OCI-LY7 (cell line): ENCODE measurements at regions not wholly inside any gene's neighbourhood (a gene's known extent, or its start where the extent isn't known, plus 50 kb on each side); places are given as distances from the start of the nearest gene placed in this dataset.

Source experiments
- BruUV-seq: library from RNA; stranded (reverse); fragments of 400-500 nt; replicated peaks from 2 replicates; lab custom pipeline; 2021; lab: Mats Ljungman, UMichigan
- CTCF ChIA-PET: fragments of 300-600 bp; sonication (Branson Sonifier 250); formaldehyde crosslinking; loops from one replicate; lab custom pipeline; 2022; ENCODE audit warnings: antibody characterized with exemption; ENCODE audit not compliant: unreplicated experiment; lab: Charles Lee
- POLR2A ChIA-PET: fragments of 300-600 bp; sonication (Branson Sonifier 250); formaldehyde crosslinking; loops from one replicate; lab custom pipeline; 2022; ENCODE audit warnings: antibody characterized with exemption; lab: Charles Lee
- DNase-seq: peaks from one replicate; pipeline ENCODE4 v3.0.0-alpha.2; 2015; ENCODE audit warnings: low spot score
- H2AFZ ChIP-seq: fragments of 200-600 bp; sonication (generic), shearing (Covaris generic); 2 replicates; pipeline ENCODE4 v1.6.1; 2014; ENCODE audit warnings: mild to moderate bottlenecking, antibody characterized with exemption, low read length, moderate library complexity
- H3K27ac ChIP-seq: fragments of 200-600 bp; sonication (generic); 2 replicates; pipeline ENCODE4 v1.5.1; 2014; ENCODE audit warnings: mixed run types, low read depth, mild to moderate bottlenecking, moderate library complexity, low read length, inconsistent platforms; ENCODE audit not compliant: poor library complexity, severe bottlenecking
- H3K36me3 ChIP-seq: fragments of 200-600 bp; sonication (generic); 2 replicates; pipeline ENCODE4 v1.6.1; 2014; ENCODE audit warnings: mild to moderate bottlenecking, antibody characterized with exemption, low read length, moderate library complexity, mixed read lengths; ENCODE audit not compliant: insufficient read depth
- H3K4me1 ChIP-seq: fragments of 200-600 bp; sonication (generic); 2 replicates; pipeline ENCODE4 v1.5.1; 2014; ENCODE audit warnings: mild to moderate bottlenecking, low read length; ENCODE audit not compliant: insufficient read depth, poor library complexity, severe bottlenecking
- H3K4me2 ChIP-seq: fragments of 200-600 bp; sonication (generic); 2 replicates; pipeline ENCODE4 v1.6.1; 2014; ENCODE audit warnings: mild to moderate bottlenecking, low read length
- H3K4me3 ChIP-seq: fragments of 200-600 bp; sonication (generic); 2 replicates; pipeline ENCODE4 v1.5.1; 2014; ENCODE audit warnings: mild to moderate bottlenecking, low read depth, low read length; ENCODE audit not compliant: poor library complexity, severe bottlenecking
- H3K79me2 ChIP-seq: fragments of 200-600 bp; sonication (generic); 2 replicates; pipeline ENCODE4 v1.6.1; 2016; ENCODE audit warnings: low read depth, mild to moderate bottlenecking, low read length, moderate library complexity, mixed read lengths; ENCODE audit not compliant: insufficient read depth
- H3K9me2 ChIP-seq: fragments of 200-600 bp; sonication (generic); 2 replicates; pipeline ENCODE4 v1.6.1; 2016; ENCODE audit warnings: mild to moderate bottlenecking, low read length, mixed read lengths; ENCODE audit not compliant: insufficient read depth
- H3K9me3 ChIP-seq: fragments of 200-600 bp; sonication (generic); 2 replicates; pipeline ENCODE4 v1.6.1; 2014; ENCODE audit warnings: mild to moderate bottlenecking, mixed run types, low read length, mixed read lengths
- H4K20me1 ChIP-seq: fragments of 200-600 bp; sonication (generic); 2 replicates; pipeline ENCODE4 v1.6.1; 2014; ENCODE audit warnings: mild to moderate bottlenecking, antibody characterized with exemption, low read length, moderate library complexity, mixed read lengths; ENCODE audit not compliant: insufficient read depth
- EZH2phosphoT487 ChIP-seq: fragments of 200-600 bp; sonication (generic); IDR thresholded peaks from 2 replicates; pipeline ENCODE4 v1.6.1; 2018; ENCODE audit warnings: low read depth, borderline replicate concordance, mild to moderate bottlenecking, mixed run types, antibody characterized with exemption, low read length, moderate library complexity, mixed read lengths
- intact Hi-C: fragments of 100-400 bp; cut with micrococcal nuclease; formaldehyde crosslinking; loops from one replicate; pipeline ENCODE4 v1.10.0; 2022; ENCODE audit not compliant: unreplicated experiment
- TF ChIP-seq, protein P1 (sequence below): fragments of 200-600 bp; sonication (generic); conservative IDR thresholded peaks from 2 replicates; pipeline ENCODE4 v1.5.1; 2014; ENCODE audit warnings: mild to moderate bottlenecking, antibody characterized with exemption, low read length, moderate library complexity, mixed read lengths

DNA sequence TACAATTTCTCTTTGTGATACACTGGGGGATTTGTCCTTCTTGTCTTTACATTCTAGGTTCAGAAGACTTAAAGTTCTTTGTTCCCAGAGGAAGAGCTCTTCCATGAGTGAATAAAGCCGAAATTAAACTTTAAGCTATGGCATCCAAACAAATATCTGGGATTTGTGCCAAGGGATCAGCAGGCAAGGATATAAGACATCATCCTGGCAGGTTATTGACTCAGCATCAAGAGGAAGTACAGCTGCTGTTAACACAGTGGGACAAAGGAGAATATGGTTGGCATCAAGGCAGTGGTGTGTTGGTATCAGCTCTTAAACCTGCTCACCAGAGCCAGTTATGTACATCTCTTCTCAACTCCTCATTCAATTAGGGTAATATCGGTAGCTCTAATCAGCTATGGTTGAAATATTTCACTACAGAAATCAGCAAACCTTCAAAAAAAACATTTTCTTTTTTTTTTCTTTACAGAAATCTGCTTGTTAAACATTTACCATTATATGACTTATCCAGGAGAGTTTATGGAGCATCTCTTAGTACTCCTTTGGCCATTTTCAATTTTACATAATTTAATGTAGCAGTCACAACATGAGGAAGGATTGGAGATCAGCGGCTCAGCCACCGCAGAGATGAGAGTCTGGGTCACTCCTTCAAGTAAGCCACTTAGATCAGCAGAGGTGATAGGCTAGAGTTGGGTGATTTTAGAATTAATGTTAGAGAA lies 1198.6 kb upstream of the EPHA6 start:
- H3K36me3 ChIP-seq: no peaks in the 10 kb centered on the region
- no peak overlapping the region for H2AFZ ChIP-seq
- no peaks in the 10 kb centered on the region for H3K9me3 ChIP-seq
- no peak overlapping the region for H3K4me3 ChIP-seq
- no peaks in the 10 kb centered on the region for H3K4me1 ChIP-seq
- intact Hi-C loops: no loop called here
- TF ChIP-seq, protein P1, sequence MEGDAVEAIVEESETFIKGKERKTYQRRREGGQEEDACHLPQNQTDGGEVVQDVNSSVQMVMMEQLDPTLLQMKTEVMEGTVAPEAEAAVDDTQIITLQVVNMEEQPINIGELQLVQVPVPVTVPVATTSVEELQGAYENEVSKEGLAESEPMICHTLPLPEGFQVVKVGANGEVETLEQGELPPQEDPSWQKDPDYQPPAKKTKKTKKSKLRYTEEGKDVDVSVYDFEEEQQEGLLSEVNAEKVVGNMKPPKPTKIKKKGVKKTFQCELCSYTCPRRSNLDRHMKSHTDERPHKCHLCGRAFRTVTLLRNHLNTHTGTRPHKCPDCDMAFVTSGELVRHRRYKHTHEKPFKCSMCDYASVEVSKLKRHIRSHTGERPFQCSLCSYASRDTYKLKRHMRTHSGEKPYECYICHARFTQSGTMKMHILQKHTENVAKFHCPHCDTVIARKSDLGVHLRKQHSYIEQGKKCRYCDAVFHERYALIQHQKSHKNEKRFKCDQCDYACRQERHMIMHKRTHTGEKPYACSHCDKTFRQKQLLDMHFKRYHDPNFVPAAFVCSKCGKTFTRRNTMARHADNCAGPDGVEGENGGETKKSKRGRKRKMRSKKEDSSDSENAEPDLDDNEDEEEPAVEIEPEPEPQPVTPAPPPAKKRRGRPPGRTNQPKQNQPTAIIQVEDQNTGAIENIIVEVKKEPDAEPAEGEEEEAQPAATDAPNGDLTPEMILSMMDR: no peak
- no peak for TF ChIP-seq EZH2phosphoT487
- H4K20me1 ChIP-seq: no peaks in the 10 kb centered on the region
- POLR2A ChIA-PET: interaction anchor here (0.6 kb wide), 1 partner anchor 18 kb away, joined by 3 read pairs; no protein-coding TSS in a partner anchor
- BruUV-seq: no TSS peak
- H3K79me2 ChIP-seq: no peaks in the 10 kb centered on the region
- H3K9me2 ChIP-seq: no peaks in the 10 kb centered on the region
- CTCF ChIA-PET: no interaction called here
- no peak overlapping the region for H3K27ac ChIP-seq
- DNase-seq: no peak
- H3K4me2 ChIP-seq: no peak overlapping the region

DNA sequence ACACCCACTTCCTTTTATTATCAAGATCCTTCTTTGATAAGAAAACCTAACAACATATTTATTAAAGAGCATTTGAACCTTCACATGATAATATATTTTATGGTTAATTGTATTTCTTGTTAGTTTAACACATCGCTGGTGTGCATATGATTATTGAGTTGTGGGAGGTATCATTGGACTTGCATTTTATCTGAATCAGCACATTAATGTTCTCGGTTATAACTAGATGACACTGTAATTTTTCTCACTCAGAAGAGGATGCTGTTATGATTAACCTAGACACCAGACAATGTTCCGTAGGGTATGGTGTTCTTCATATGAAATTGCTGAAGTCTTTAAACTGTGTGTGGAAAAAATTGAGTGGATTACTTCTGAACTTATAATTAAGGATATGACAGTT lies 1188.3 kb upstream of the EPHA6 start:
- ChIA-PET CTCF (no interaction called here), POLR2A (no interaction called here)
- H3K9me2 ChIP-seq: no peaks in the 10 kb centered on the region
- no peak for TF ChIP-seq EZH2phosphoT487
- TF ChIP-seq, protein P1: no peak
- H2AFZ ChIP-seq: no peak overlapping the region
- H3K9me3 ChIP-seq: no peaks in the 10 kb centered on the region
- no TSS peak for BruUV-seq
- H3K79me2 ChIP-seq: no peaks in the 10 kb centered on the region
- no peak overlapping the region for H3K27ac ChIP-seq
- H3K36me3 ChIP-seq: no peaks in the 10 kb centered on the region
- no peaks in the 10 kb centered on the region for H3K4me1 ChIP-seq
- intact Hi-C loops: no loop called here
- no peak overlapping the region for H3K4me2 ChIP-seq
- H3K4me3 ChIP-seq: no peak overlapping the region
- no peaks in the 10 kb centered on the region for H4K20me1 ChIP-seq
- DNase-seq: no peak

DNA sequence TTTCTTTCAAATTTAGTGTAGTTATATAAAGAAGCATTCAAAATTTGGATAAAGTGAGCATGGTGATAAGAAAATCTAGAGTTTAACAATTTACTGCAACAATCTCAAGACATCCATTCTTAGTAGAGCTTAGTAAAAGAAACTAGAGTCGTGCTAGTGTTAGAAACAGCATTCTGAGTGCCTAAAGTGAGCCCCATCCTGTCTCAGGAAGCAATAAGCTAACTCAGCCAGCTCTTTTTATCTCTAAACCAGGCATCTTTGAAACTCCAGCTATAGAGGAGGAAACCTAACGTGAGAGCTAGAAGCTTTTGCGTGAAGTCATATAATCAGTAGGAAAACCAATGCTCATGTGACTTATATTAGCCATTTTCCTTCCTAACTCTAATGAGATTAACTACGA lies 1187.1 kb upstream of the EPHA6 start:
- BruUV-seq: no TSS peak
- no peak for DNase-seq
- Histone ChIP-seq H3K4me1 (no peaks in the 10 kb centered on the region), H3K4me2 (no peak overlapping the region), H3K4me3 (no peak overlapping the region), H3K9me3 (no peaks in the 10 kb centered on the region), H3K79me2 (no peaks in the 10 kb centered on the region), H4K20me1 (no peaks in the 10 kb centered on the region), H3K36me3 (no peaks in the 10 kb centered on the region), H2AFZ (no peak overlapping the region), H3K9me2 (no peaks in the 10 kb centered on the region), H3K27ac (no peak overlapping the region)
- TF ChIP-seq EZH2phosphoT487: no peak
- TF ChIP-seq, protein P1: no peak
- ChIA-PET POLR2A (interaction anchor here (0.6 kb wide), 1 partner anchor 1097 kb away, joined by 5 read pairs; no protein-coding TSS in a partner anchor), CTCF (no interaction called here)
- intact Hi-C loops: no loop called here
